A549 (cell line): ENCODE measurements at regions not wholly inside any gene's neighbourhood (a gene's known extent, or its start where the extent isn't known, plus 50 kb on each side); places are given as distances from the start of the nearest gene placed in this dataset.

Experiments
- ATAC-seq, 2 experiments: fragments of 200-7000 bp in 1 of 2; fragments of >200 bp in 1 of 2; cut with Nextera tagmentation in 1 of 2; cut with Tn5 transposase in 1 of 2; 3 replicates each; pipeline versions ENCODE4 v1.8.0 to v1.9.1; 2018 to 2020; ENCODE audit warnings: mild to moderate bottlenecking in 1 of 2, moderate library complexity in 1 of 2
- CTCF ChIA-PET: fragments of 300-600 bp; sonication (Branson Sonifier 250); formaldehyde crosslinking; extraction: SDS; loops from one replicate; lab custom pipeline; 2021; ENCODE audit warnings: antibody characterized with exemption, inconsistent platforms; lab: Yijun Ruan, JAX
- POLR2A ChIA-PET: fragments of 350-600 bp; formaldehyde crosslinking; extraction: SDS; loops from one replicate; lab custom pipeline; 2021; ENCODE audit warnings: antibody characterized with exemption, inconsistent platforms; lab: Yijun Ruan, JAX
- DNase-seq, 2 experiments: peaks; one replicate each; pipeline versions ENCODE4 v3.0.0 to v3.0.0-alpha.2; 2011 to 2016; ENCODE audit warnings: low read depth in 1 of 2, low spot score in 1 of 2
- FAIRE-seq: peaks from 2 replicates; lab custom pipeline; 2011; peaks lifted over from hg19 to GRCh38; lab: Jason Lieb, UNC
- H3K27ac ChIP-seq, 2 experiments: fragments of >200 bp; sonication (Bioruptor Twin); formaldehyde crosslinking; 3 replicates each; pipeline ENCODE4 v1.5.1; 2016 to 2017
- H3K4me1 ChIP-seq: fragments of >200 bp; sonication (Bioruptor Twin); formaldehyde crosslinking; 3 replicates; pipeline ENCODE4 v1.6.1; 2016
- H3K4me2 ChIP-seq: fragments of >200 bp; sonication (Bioruptor Twin); formaldehyde crosslinking; 3 replicates; pipeline ENCODE4 v1.6.1; 2016
- H3K4me3 ChIP-seq: fragments of >200 bp; sonication (Bioruptor Twin); formaldehyde crosslinking; 3 replicates; pipeline ENCODE4 v1.5.1; 2016
- H3K9me3 ChIP-seq: fragments of >200 bp; sonication (Bioruptor Twin); formaldehyde crosslinking; 3 replicates; pipeline ENCODE4 v1.6.1; 2016
- BHLHE40 ChIP-seq: IDR thresholded peaks from 2 replicates; pipeline ENCODE4 v1.6.1; 2012; ENCODE audit warnings: low read depth, low read length, inconsistent platforms
- CHD2 ChIP-seq: fragments of 150-350 bp; IDR thresholded peaks from 2 replicates; pipeline ENCODE4 v1.6.1; 2014; ENCODE audit warnings: low read length; ENCODE audit not compliant: partially characterized antibody
- CHD4 ChIP-seq: fragments of 200-600 bp; sonication (generic); IDR thresholded peaks from 2 replicates; pipeline ENCODE4 v1.6.1; 2016; ENCODE audit warnings: antibody characterized with exemption, mild to moderate bottlenecking, borderline replicate concordance
- CTCF ChIP-seq: fragments of >200 bp; sonication (Bioruptor Twin); formaldehyde crosslinking; IDR thresholded peaks from 3 replicates; pipeline ENCODE4 v1.5.1; 2016
- EHMT2 ChIP-seq: fragments of 200-600 bp; sonication (generic); IDR thresholded peaks from 2 replicates; pipeline ENCODE4 v1.6.1; 2016; ENCODE audit warnings: antibody characterized with exemption, low read depth, mild to moderate bottlenecking, moderate library complexity
- ELK1 ChIP-seq: fragments of 150-350 bp; IDR thresholded peaks from 2 replicates; pipeline ENCODE4 v1.6.1; 2014; ENCODE audit warnings: low read depth, mild to moderate bottlenecking, low read length
- EP300 ChIP-seq, 2 experiments: fragments of >200 bp; sonication (Bioruptor Twin); formaldehyde crosslinking; IDR thresholded peaks; 2 replicates in 1 of 2; 3 replicates in 1 of 2; pipeline ENCODE4 v1.6.1; 2016 to 2017
- FOSL2 ChIP-seq, 2 experiments: fragments of 450-650 bp in 1 of 2; fragments of >200 bp in 1 of 2; sonication (Bioruptor Twin) in 1 of 2; formaldehyde crosslinking; IDR thresholded peaks; 2 replicates each; pipeline versions ENCODE4 v1.5.0 to v1.6.1; 2016 to 2020; ENCODE audit warnings: mild to moderate bottlenecking in 1 of 2, moderate library complexity in 1 of 2
- FOXS1 ChIP-seq: fragments of 250-450 bp; sonication (Bioruptor Pico); IDR thresholded peaks from 2 replicates; pipeline ENCODE4 v1.5.0; 2020; ENCODE audit warnings: mild to moderate bottlenecking, moderate library complexity
- GATA3 ChIP-seq: IDR thresholded peaks from 2 replicates; pipeline ENCODE4 v1.6.1; 2012; ENCODE audit warnings: borderline replicate concordance
- HDAC2 ChIP-seq: fragments of 200-600 bp; sonication (generic); IDR thresholded peaks from 2 replicates; pipeline ENCODE4 v1.6.1; 2016
- HOXA7 ChIP-seq: fragments of 250-450 bp; sonication (Bioruptor Pico); IDR thresholded peaks from 2 replicates; pipeline ENCODE4 v1.5.0; 2020; ENCODE audit warnings: mild to moderate bottlenecking, moderate library complexity
- JUNB ChIP-seq: fragments of >200 bp; sonication (Bioruptor Twin); formaldehyde crosslinking; IDR thresholded peaks from 2 replicates; pipeline ENCODE4 v1.6.1; 2016
- MAZ ChIP-seq: fragments of 150-350 bp; IDR thresholded peaks from 2 replicates; pipeline ENCODE4 v1.6.1; 2014; ENCODE audit warnings: antibody characterized with exemption, low read depth, low read length, borderline replicate concordance
- NFE2L2 ChIP-seq: fragments of 150-350 bp; conservative IDR thresholded peaks from 2 replicates; pipeline ENCODE4 v1.6.1; 2014; ENCODE audit warnings: low read length
- NR3C1 ChIP-seq: fragments of >200 bp; sonication (Bioruptor Twin); formaldehyde crosslinking; IDR thresholded peaks from 3 replicates; pipeline ENCODE4 v1.6.1; 2017
- PBX3 ChIP-seq: IDR thresholded peaks from 2 replicates; pipeline ENCODE4 v1.6.1; 2012
- RAD21 ChIP-seq, 2 experiments: fragments of >200 bp in 1 of 2; sonication (Bioruptor Twin) in 1 of 2; formaldehyde crosslinking in 1 of 2; IDR thresholded peaks in 1 of 2; conservative IDR thresholded peaks in 1 of 2; 2 replicates in 1 of 2; 3 replicates in 1 of 2; pipeline ENCODE4 v1.6.1; 2012 to 2018; ENCODE audit warnings: inconsistent platforms in 1 of 2
- TFCP2L1 ChIP-seq: fragments of 250-450 bp; sonication (Bioruptor Pico); IDR thresholded peaks from 2 replicates; pipeline ENCODE4 v1.5.0; 2021; ENCODE audit warnings: mild to moderate bottlenecking
- ZFP36 ChIP-seq: fragments of 450-650 bp; IDR thresholded peaks from 2 replicates; pipeline ENCODE4 v1.6.1; 2014; ENCODE audit warnings: borderline replicate concordance; ENCODE audit not compliant: partially characterized antibody
- WGBS: methylation state at CpG from one replicate; pipeline ENCODE4 v1.1.6; 2017; ENCODE audit errors: missing lambda C conversion rate; 5-methylcytosine and 5-hydroxymethylcytosine counted together

GRCh38 chr5:15044521-15044920, 172.9 kb upstream of the ANKH start:
- POLR2A ChIA-PET = no interaction called here
- no peak for FAIRE-seq
- Histone ChIP-seq H3K4me1 (no peaks in the 10 kb centered on the region), H3K4me2 (no peak overlapping the region), H3K4me3 (no peak overlapping the region), H3K9me3 (no peaks in the 10 kb centered on the region), H3K27ac (no peak overlapping the region)
- 0% methylated on average over 3 of the region's 3 CpGs for WGBS
- CTCF ChIA-PET = no interaction called here
- TF ChIP-seq RAD21 (conservative IDR thresholded peaks at IDR 0.05 in 1 of 2, IDR thresholded peaks at IDR 0.05 in 1 of 2) (no peak), FOSL2 (IDR thresholded peaks at IDR 0.05) (no peak), FOSL2 (CRISPR knock-in tag; IDR thresholded peaks at IDR 0.05) (no peak), CHD2 (no peak), HOXA7 (CRISPR knock-in tag) (no peak), EHMT2 (no peak), CHD4 (no peak), MAZ (no peak), NR3C1 (no peak), FOXS1 (CRISPR knock-in tag) (no peak)
- DNase-seq = no peak
- ATAC-seq = no peak

GRCh38 chr5:15037247-15037908, 165.8 kb upstream of the ANKH start:
- H3K9me3 ChIP-seq = no peaks in the 10 kb centered on the region
- FAIRE-seq = no peak
- ChIA-PET POLR2A (no interaction called here), CTCF (no interaction called here)
- TF ChIP-seq CTCF = no peak
- no peak for TF ChIP-seq ZFP36
- TF ChIP-seq FOXS1 (CRISPR knock-in tag) = no peak
- TF ChIP-seq ELK1 = no peak
- TF ChIP-seq PBX3 = no peak
- no peak for TF ChIP-seq NFE2L2
- 10% methylated on average over 4 of the region's 4 CpGs for WGBS
- no peak overlapping the region for H3K4me2 ChIP-seq
- DNase-seq = no peak
- no peak overlapping the region for H3K27ac ChIP-seq
- no peak for ATAC-seq
- no peaks in the 10 kb centered on the region for H3K4me1 ChIP-seq
- no peak overlapping the region for H3K4me3 ChIP-seq

- no peak for DNase-seq
- WGBS = 28% methylated on average over 5 of the region's 5 CpGs
- ATAC-seq = no peak
- no peak for FAIRE-seq
- H3K4me2 ChIP-seq = no peak overlapping the region
- H3K4me3 ChIP-seq = no peak overlapping the region
- H3K4me1 ChIP-seq = no peaks in the 10 kb centered on the region
- H3K9me3 ChIP-seq = no peaks in the 10 kb centered on the region
- TF ChIP-seq TFCP2L1 (CRISPR knock-in tag) = no peak
- no peak for TF ChIP-seq BHLHE40
- no peak for TF ChIP-seq EP300 (IDR thresholded peaks at IDR 0.05)
- TF ChIP-seq JUNB = no peak
- TF ChIP-seq HDAC2 = no peak
- TF ChIP-seq GATA3 = no peak
- TF ChIP-seq NR3C1 = no peak
- TF ChIP-seq, all 56 proteins: peak for 0
- H3K27ac ChIP-seq = no peak overlapping the region
- ChIA-PET CTCF (no interaction called here), POLR2A (no interaction called here)
These were observed 162.8 kb upstream of the ANKH start for GRCh38 chr5:15034379-15034778.
